ENCODE measurements at regions not wholly inside any gene's neighbourhood (a gene's known extent, or its start where the extent isn't known, plus 50 kb on each side); places are given as distances from the start of the nearest gene placed in this dataset.

GRCh38 chr2:226064932-226065570, 665.5 kb downstream of the NYAP2 start:
- no peak for DNase-seq

GRCh38 chr2:226063704-226064440, 664.4 kb downstream of the NYAP2 start:
- DNase-seq, result no peak

GRCh38 chr2:226059961-226060627, 660.6 kb downstream of the NYAP2 start:
- DNase-seq, result no peak

- no peak for DNase-seq
Measured at GRCh38 chr2:226057914-226058313, 658.4 kb downstream of the NYAP2 start.

- no peak for DNase-seq
Measured at GRCh38 chr2:226057365-226057764, 657.9 kb downstream of the NYAP2 start.

GRCh38 chr2:226052772-226053416, 653.4 kb downstream of the NYAP2 start:
- DNase-seq, result no peak

- DNase-seq, result no peak
Measured at GRCh38 chr2:226050822-226051221, 651.3 kb downstream of the NYAP2 start.

GRCh38 chr2:226048611-226049010, 649.1 kb downstream of the NYAP2 start:
- peak in 1 of 3 experiments; percentile 20 for DNase-seq

GRCh38 chr2:226045080-226045479, 645.6 kb downstream of the NYAP2 start:
- no peak for DNase-seq

GRCh38 chr2:226040344-226040900, 640.9 kb downstream of the NYAP2 start:
- DNase-seq, result no peak

GRCh38 chr2:226037526-226037925, 638.0 kb downstream of the NYAP2 start:
- no peak for DNase-seq

GRCh38 chr2:226031647-226032501, 632.4 kb downstream of the NYAP2 start:
- peak in 2 of 3 experiments; percentile 50 to 68 for DNase-seq

- peak in 2 of 3 experiments; percentile 92 to 93 for DNase-seq
Measured at GRCh38 chr2:226030788-226031646, 631.5 kb downstream of the NYAP2 start.

- no peak for DNase-seq
Measured at GRCh38 chr2:226030369-226030768, 630.9 kb downstream of the NYAP2 start.

GRCh38 chr2:226023946-226024345, 624.4 kb downstream of the NYAP2 start:
- DNase-seq, result no peak

- peak in 1 of 3 experiments; percentile 20 for DNase-seq
Measured at GRCh38 chr2:226023383-226023782, 623.9 kb downstream of the NYAP2 start.

- DNase-seq, result no peak
Measured at GRCh38 chr2:226020956-226021355, 621.4 kb downstream of the NYAP2 start.

GRCh38 chr2:226020176-226020575, 620.7 kb downstream of the NYAP2 start:
- no peak for DNase-seq

GRCh38 chr2:226018641-226019040, 619.1 kb downstream of the NYAP2 start:
- no peak for DNase-seq

- DNase-seq, result no peak
Measured at GRCh38 chr2:226017537-226017936, 618.0 kb downstream of the NYAP2 start.

- DNase-seq, result no peak
Measured at GRCh38 chr2:226017107-226017506, 617.6 kb downstream of the NYAP2 start.

All from NCI-H1417 (cell line).